Colonic mucosa (tissue), 4 donors: ENCODE measurements at regions not wholly inside any gene's neighbourhood (a gene's known extent, or its start where the extent isn't known, plus 50 kb on each side); places are given as distances from the start of the nearest gene placed in this dataset.

Experiments
- DNase-seq: peaks from one replicate; pipeline ENCODE4 v3.0.0-alpha.2; 2020
- H3K27ac ChIP-seq: fragments of 200-600 bp; one replicate; pipeline ENCODE4 v1.8.0; 2021
- H3K27me3 ChIP-seq: fragments of 200-600 bp; one replicate; pipeline ENCODE4 v1.8.0; 2021
- H3K36me3 ChIP-seq: fragments of 200-600 bp; one replicate; pipeline ENCODE4 v1.8.0; 2021
- H3K4me1 ChIP-seq: fragments of 200-600 bp; one replicate; pipeline ENCODE4 v1.8.0; 2021; ENCODE audit warnings: mild to moderate bottlenecking
- H3K4me3 ChIP-seq: fragments of 200-600 bp; one replicate; pipeline ENCODE4 v1.8.0; 2021
- H3K9ac ChIP-seq, 2 donors: one replicate each; pipeline ENCODE4 v1.7.0; 2013; ENCODE audit warnings: control low read depth in 2 of 2, low read depth in 2 of 2, low read length in 2 of 2
- H3K9me3 ChIP-seq: fragments of 200-600 bp; one replicate; pipeline ENCODE4 v1.8.0; 2021
- intact Hi-C: fragments of 100-400 bp; cut with DNase I; formaldehyde crosslinking; loops from one replicate; pipeline ENCODE4 v1.14.1; 2022
- TF ChIP-seq, protein P1 (sequence below): fragments of 200-600 bp; IDR thresholded peaks from one replicate; pipeline ENCODE4 v1.8.0; 2022; ENCODE audit warnings: antibody characterized with exemption, mild to moderate bottlenecking
- donor health status: healthy.
- donor health status: DM: no; HTN: no; CAD: no.
- donor health status: DM: no; HTN: no; CAD: no.

DNA sequence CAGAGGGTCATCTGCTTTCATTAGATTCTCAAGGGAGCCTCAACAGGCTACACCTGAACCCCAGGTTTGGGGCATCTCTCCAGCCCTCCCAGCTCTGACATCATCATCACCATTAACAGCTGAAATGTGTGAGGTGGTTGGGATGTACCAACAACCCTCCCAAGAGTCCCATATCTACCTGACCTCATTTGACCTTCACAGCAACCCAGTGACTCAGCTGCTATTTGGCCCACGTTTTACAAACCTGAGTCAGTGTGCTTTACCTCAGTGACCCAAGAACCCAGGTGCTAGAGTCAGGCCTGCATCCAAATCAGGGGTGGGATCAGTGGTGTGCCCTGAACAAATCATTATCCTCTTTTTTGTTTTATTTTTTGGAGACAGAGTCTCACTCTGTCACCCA is 53.3 kb upstream of the TINAGL1 start:
- DNase-seq, result no peak
- Histone ChIP-seq H3K27me3 (no peaks in the 10 kb centered on the region), H3K36me3 (no peaks in the 10 kb centered on the region), H3K4me3 (no peak overlapping the region), H3K9me3 (no peaks in the 10 kb centered on the region), H3K4me1 (no peaks in the 10 kb centered on the region), H3K9ac (no peak overlapping the region), H3K27ac (no peak overlapping the region)
- intact Hi-C loops, result no loop called here
- TF ChIP-seq, protein P1, sequence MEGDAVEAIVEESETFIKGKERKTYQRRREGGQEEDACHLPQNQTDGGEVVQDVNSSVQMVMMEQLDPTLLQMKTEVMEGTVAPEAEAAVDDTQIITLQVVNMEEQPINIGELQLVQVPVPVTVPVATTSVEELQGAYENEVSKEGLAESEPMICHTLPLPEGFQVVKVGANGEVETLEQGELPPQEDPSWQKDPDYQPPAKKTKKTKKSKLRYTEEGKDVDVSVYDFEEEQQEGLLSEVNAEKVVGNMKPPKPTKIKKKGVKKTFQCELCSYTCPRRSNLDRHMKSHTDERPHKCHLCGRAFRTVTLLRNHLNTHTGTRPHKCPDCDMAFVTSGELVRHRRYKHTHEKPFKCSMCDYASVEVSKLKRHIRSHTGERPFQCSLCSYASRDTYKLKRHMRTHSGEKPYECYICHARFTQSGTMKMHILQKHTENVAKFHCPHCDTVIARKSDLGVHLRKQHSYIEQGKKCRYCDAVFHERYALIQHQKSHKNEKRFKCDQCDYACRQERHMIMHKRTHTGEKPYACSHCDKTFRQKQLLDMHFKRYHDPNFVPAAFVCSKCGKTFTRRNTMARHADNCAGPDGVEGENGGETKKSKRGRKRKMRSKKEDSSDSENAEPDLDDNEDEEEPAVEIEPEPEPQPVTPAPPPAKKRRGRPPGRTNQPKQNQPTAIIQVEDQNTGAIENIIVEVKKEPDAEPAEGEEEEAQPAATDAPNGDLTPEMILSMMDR, result no peak

- no peaks in the 10 kb centered on the region for H3K36me3 ChIP-seq
- peak; percentile 47 for DNase-seq
- intact Hi-C loops, result no loop called here
- H3K4me1 ChIP-seq, result no peaks in the 10 kb centered on the region
- H3K9me3 ChIP-seq, result no peaks in the 10 kb centered on the region
- peak overlapping the region; percentile 27 for H3K27ac ChIP-seq
- TF ChIP-seq, protein P1, result no peak
- H3K4me3 ChIP-seq, result no peak overlapping the region
- no peaks in the 10 kb centered on the region for H3K27me3 ChIP-seq
- no peak overlapping the region for H3K9ac ChIP-seq
Observed at GRCh38 chr1:31523769-31524168, 52.5 kb upstream of the TINAGL1 start.

- Histone ChIP-seq H3K27me3 (no peaks in the 10 kb centered on the region), H3K27ac (peak overlapping the region; percentile 27), H3K4me1 (no peaks in the 10 kb centered on the region), H3K9ac (no peak overlapping the region), H3K4me3 (no peak overlapping the region), H3K36me3 (no peaks in the 10 kb centered on the region), H3K9me3 (no peaks in the 10 kb centered on the region)
- DNase-seq, result no peak
- intact Hi-C loops, result no loop called here
- TF ChIP-seq, protein P1, result no peak
Observed at GRCh38 chr1:31524186-31524901, 52.0 kb upstream of the TINAGL1 start.
